Keratinocyte (primary cell): ENCODE measurements at regions not wholly inside any gene's neighbourhood (a gene's known extent, or its start where the extent isn't known, plus 50 kb on each side); places are given as distances from the start of the nearest gene placed in this dataset.

Experiments used
- DNase-seq: peaks from one replicate; pipeline ENCODE4 v3.0.0-alpha.2; 2011; ENCODE audit warnings: low read depth, missing footprints, low spot score
- FAIRE-seq: peaks from 2 replicates; lab custom pipeline; 2011; peaks lifted over from hg19 to GRCh38; lab: Jason Lieb, UNC
- H2AFZ ChIP-seq: 2 replicates; pipeline ENCODE4 v1.6.0; 2012; ENCODE audit warnings: low read length, control low read depth, inconsistent platforms; ENCODE audit not compliant: control insufficient read depth
- H3K27ac ChIP-seq: 2 replicates; pipeline ENCODE4 v1.5.1; 2011; ENCODE audit warnings: low read length; ENCODE audit not compliant: control insufficient read depth, insufficient read depth
- H3K27me3 ChIP-seq: 3 replicates; pipeline ENCODE4 v1.6.0; 2011; ENCODE audit warnings: low read length; ENCODE audit not compliant: control insufficient read depth, insufficient read depth; ENCODE audit errors: extremely low read depth
- H3K36me3 ChIP-seq, 2 experiments: 2 replicates in 1 of 2; 3 replicates in 1 of 2; pipeline ENCODE4 v1.5.1; 2011; ENCODE audit warnings: low read length in 2 of 2, mild to moderate bottlenecking in 1 of 2; ENCODE audit not compliant: control insufficient read depth in 2 of 2, insufficient read depth in 2 of 2; ENCODE audit errors: extremely low read depth in 1 of 2
- H3K4me1 ChIP-seq: 3 replicates; pipeline ENCODE4 v1.5.1; 2011; ENCODE audit warnings: low read length; ENCODE audit not compliant: control insufficient read depth, insufficient read depth; ENCODE audit errors: extremely low read depth
- H3K4me2 ChIP-seq: 3 replicates; pipeline ENCODE4 v1.6.0; 2011; ENCODE audit warnings: low read depth, low read length; ENCODE audit not compliant: control insufficient read depth, insufficient read depth; ENCODE audit errors: extremely low read depth
- H3K4me3 ChIP-seq, 3 experiments: fragments of 200-600 bp in 1 of 3; sonication (generic) in 1 of 3; 2 replicates in 2 of 3; 3 replicates in 1 of 3; pipeline ENCODE4 v1.5.1; 2011 to 2016; ENCODE audit warnings: low read length in 3 of 3, mild to moderate bottlenecking in 3 of 3, control low read depth in 2 of 3, inconsistent platforms in 1 of 3, low read depth in 1 of 3, mixed read lengths in 1 of 3, mixed run types in 1 of 3, moderate library complexity in 1 of 3; ENCODE audit not compliant: control insufficient read depth in 2 of 3, insufficient read depth in 2 of 3; ENCODE audit errors: extremely low read depth in 1 of 3
- H3K79me2 ChIP-seq: 2 replicates; pipeline ENCODE4 v1.6.0; 2012; ENCODE audit warnings: low read length; ENCODE audit not compliant: control insufficient read depth, insufficient read depth
- H3K9ac ChIP-seq: 3 replicates; pipeline ENCODE4 v1.6.0; 2011; ENCODE audit warnings: low read length; ENCODE audit not compliant: control insufficient read depth, insufficient read depth; ENCODE audit errors: extremely low read depth
- H3K9me1 ChIP-seq: 3 replicates; pipeline ENCODE4 v1.6.0; 2011; ENCODE audit warnings: low read length; ENCODE audit not compliant: control insufficient read depth, insufficient read depth; ENCODE audit errors: extremely low read depth
- H3K9me3 ChIP-seq: 2 replicates; pipeline ENCODE4 v1.5.1; 2012; ENCODE audit warnings: low read depth, low read length; ENCODE audit not compliant: control insufficient read depth
- H4K20me1 ChIP-seq: 3 replicates; pipeline ENCODE4 v1.6.0; 2011; ENCODE audit warnings: low read length; ENCODE audit not compliant: control insufficient read depth, insufficient read depth; ENCODE audit errors: extremely low read depth
- EZH2 ChIP-seq: IDR thresholded peaks from one replicate; pipeline ENCODE4 v1.6.1; 2012; ENCODE audit warnings: inconsistent platforms, mild to moderate bottlenecking, low read length, moderate library complexity
- dilution Hi-C: fragments of 300-500 bp; cut with MboI; formaldehyde crosslinking; loops from one replicate; pipeline ENCODE4 v1.7.0; 2020; ENCODE audit warnings: low sequenced_read_pairs; ENCODE audit not compliant: extremely low pct_ligation_motif_present
- TF ChIP-seq, protein P1 (sequence below), 3 experiments: IDR thresholded peaks in 1 of 3; conservative IDR thresholded peaks in 1 of 3; optimal IDR thresholded peaks in 1 of 3; 2 replicates in 2 of 3; 3 replicates in 1 of 3; pipeline versions ENCODE3 to v1.5.1; 2011; ENCODE audit warnings: low read length in 3 of 3, mild to moderate bottlenecking in 3 of 3, moderate library complexity in 2 of 3, control low read depth in 1 of 3, inconsistent platforms in 1 of 3; ENCODE audit not compliant: insufficient read depth in 2 of 3; ENCODE audit errors: extremely low read depth in 1 of 3

GRCh38 chr1:82806133-82806532, 1005.4 kb downstream of the ADGRL2 start:
- Histone ChIP-seq H3K4me2 (no peak overlapping the region), H3K9ac (no peak overlapping the region), H3K9me1 (no peaks in the 10 kb centered on the region), H3K27ac (no peak overlapping the region), H3K9me3 (no peaks in the 10 kb centered on the region), H2AFZ (no peak overlapping the region), H3K27me3 (no peaks in the 10 kb centered on the region), H4K20me1 (no peaks in the 10 kb centered on the region), H3K36me3 (no peaks in the 10 kb centered on the region), H3K4me1 (no peaks in the 10 kb centered on the region), H3K4me3 (no peak overlapping the region), H3K79me2 (no peaks in the 10 kb centered on the region)
- FAIRE-seq (no peak), DNase-seq (no peak)
- dilution Hi-C loops, result no loop called here
- TF ChIP-seq EZH2, result no peak
- TF ChIP-seq, protein P1, sequence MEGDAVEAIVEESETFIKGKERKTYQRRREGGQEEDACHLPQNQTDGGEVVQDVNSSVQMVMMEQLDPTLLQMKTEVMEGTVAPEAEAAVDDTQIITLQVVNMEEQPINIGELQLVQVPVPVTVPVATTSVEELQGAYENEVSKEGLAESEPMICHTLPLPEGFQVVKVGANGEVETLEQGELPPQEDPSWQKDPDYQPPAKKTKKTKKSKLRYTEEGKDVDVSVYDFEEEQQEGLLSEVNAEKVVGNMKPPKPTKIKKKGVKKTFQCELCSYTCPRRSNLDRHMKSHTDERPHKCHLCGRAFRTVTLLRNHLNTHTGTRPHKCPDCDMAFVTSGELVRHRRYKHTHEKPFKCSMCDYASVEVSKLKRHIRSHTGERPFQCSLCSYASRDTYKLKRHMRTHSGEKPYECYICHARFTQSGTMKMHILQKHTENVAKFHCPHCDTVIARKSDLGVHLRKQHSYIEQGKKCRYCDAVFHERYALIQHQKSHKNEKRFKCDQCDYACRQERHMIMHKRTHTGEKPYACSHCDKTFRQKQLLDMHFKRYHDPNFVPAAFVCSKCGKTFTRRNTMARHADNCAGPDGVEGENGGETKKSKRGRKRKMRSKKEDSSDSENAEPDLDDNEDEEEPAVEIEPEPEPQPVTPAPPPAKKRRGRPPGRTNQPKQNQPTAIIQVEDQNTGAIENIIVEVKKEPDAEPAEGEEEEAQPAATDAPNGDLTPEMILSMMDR (optimal IDR thresholded peaks at IDR 0.05 in 1 of 3, IDR thresholded peaks at IDR 0.05 in 1 of 3, conservative IDR thresholded peaks at IDR 0.05 in 1 of 3; ENCODE audit: extremely low read depth in 1 of 3, insufficient read depth in 2 of 3, low read length in 3 of 3), result no peak

DNA sequence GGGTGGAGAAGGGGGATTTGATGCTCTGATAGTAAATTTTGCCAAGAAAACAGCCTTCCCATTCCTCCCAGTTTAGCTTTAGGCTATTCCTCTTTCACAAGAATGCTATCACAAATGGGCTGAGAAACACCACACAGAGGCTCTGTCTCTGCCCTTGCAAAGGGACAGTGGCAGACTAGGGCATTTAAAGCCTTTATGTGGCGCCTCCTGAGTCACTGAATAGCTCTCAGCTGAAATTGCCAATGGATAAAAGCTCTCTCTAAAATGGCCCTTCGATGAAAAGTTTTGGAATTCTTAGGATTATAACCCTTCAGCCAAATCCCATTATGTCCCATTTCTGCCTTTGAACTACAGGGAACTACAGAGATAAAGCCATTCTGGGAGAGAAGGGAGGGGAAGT, 1000.4 kb downstream of the ADGRL2 start:
- dilution Hi-C loops, result no loop called here

More for the DNA sequence above, 1000.4 kb downstream of the ADGRL2 start:
- Histone ChIP-seq H3K36me3 (no peaks in the 10 kb centered on the region), H3K4me1 (no peaks in the 10 kb centered on the region), H3K79me2 (no peaks in the 10 kb centered on the region), H3K9me3 (no peaks in the 10 kb centered on the region), H4K20me1 (no peaks in the 10 kb centered on the region), H3K27me3 (no peaks in the 10 kb centered on the region), H3K27ac (no peak overlapping the region), H3K4me2 (no peak overlapping the region), H3K9me1 (no peaks in the 10 kb centered on the region), H2AFZ (no peak overlapping the region), H3K9ac (no peak overlapping the region), H3K4me3 (no peak overlapping the region)
- TF ChIP-seq, protein P1 (optimal IDR thresholded peaks at IDR 0.05 in 1 of 3, IDR thresholded peaks at IDR 0.05 in 1 of 3, conservative IDR thresholded peaks at IDR 0.05 in 1 of 3; ENCODE audit: extremely low read depth in 1 of 3, insufficient read depth in 2 of 3, low read length in 3 of 3), result no peak
- no peak for TF ChIP-seq EZH2
- FAIRE-seq, result no peak
- DNase-seq, result no peak
